Neuronal stem cell (in vitro differentiated cells): ENCODE measurements at regions not wholly inside any gene's neighbourhood (a gene's known extent, or its start where the extent isn't known, plus 50 kb on each side); places are given as distances from the start of the nearest gene placed in this dataset.

Source experiments
- DNase-seq: peaks from one replicate; pipeline ENCODE4 v3.0.0-alpha.2; 2013; ENCODE audit warnings: low spot score
- H2AFZ ChIP-seq: one replicate; pipeline ENCODE4 v1.6.1; 2013; ENCODE audit warnings: mild to moderate bottlenecking, low read length, inconsistent platforms
- H2AK5ac ChIP-seq: 2 replicates; pipeline ENCODE4 v1.6.1; 2013; ENCODE audit warnings: low read depth, mild to moderate bottlenecking, inconsistent platforms, low read length, moderate library complexity, mixed read lengths
- H2BK120ac ChIP-seq: 2 replicates; pipeline ENCODE4 v1.6.1; 2013; ENCODE audit warnings: low read depth, mild to moderate bottlenecking, inconsistent platforms, low read length, moderate library complexity, mixed read lengths
- H2BK12ac ChIP-seq: one replicate; pipeline ENCODE4 v1.6.1; 2013; ENCODE audit warnings: low read length, inconsistent platforms
- H2BK15ac ChIP-seq: 2 replicates; pipeline ENCODE4 v1.6.1; 2013; ENCODE audit warnings: mild to moderate bottlenecking, low read length, inconsistent platforms, mixed read lengths
- H2BK5ac ChIP-seq: one replicate; pipeline ENCODE4 v1.6.1; 2013; ENCODE audit warnings: inconsistent platforms, mild to moderate bottlenecking, low read length, moderate library complexity
- H3K14ac ChIP-seq: one replicate; pipeline ENCODE4 v1.6.1; 2013; ENCODE audit warnings: low read length, inconsistent platforms
- H3K18ac ChIP-seq: 2 replicates; pipeline ENCODE4 v1.6.1; 2013; ENCODE audit warnings: low read length, inconsistent platforms
- H3K23ac ChIP-seq: 2 replicates; pipeline ENCODE4 v1.6.1; 2013; ENCODE audit warnings: low read depth, mild to moderate bottlenecking, mixed read lengths, low read length, inconsistent platforms; ENCODE audit not compliant: poor library complexity
- H3K27ac ChIP-seq: replicated peaks from 3 replicates; pipeline ENCODE4 v1.5.1; 2013; ENCODE audit warnings: low read length, inconsistent platforms
- H3K27me3 ChIP-seq, 3 experiments: 2 replicates each; pipeline ENCODE4 v1.6.1; 2013; ENCODE audit warnings: low read length in 3 of 3, mild to moderate bottlenecking in 2 of 3, inconsistent platforms in 1 of 3, low read depth in 1 of 3, mixed read lengths in 1 of 3, moderate library complexity in 1 of 3; ENCODE audit not compliant: control insufficient read depth in 3 of 3, insufficient read depth in 3 of 3
- H3K36me3 ChIP-seq, 2 donors: replicated peaks in 1 of 2; 2 replicates each; pipeline ENCODE4 v1.6.1; 2013; ENCODE audit warnings: low read length in 2 of 2; ENCODE audit not compliant: control insufficient read depth in 2 of 2, insufficient read depth in 2 of 2
- H3K4ac ChIP-seq: 2 replicates; pipeline ENCODE4 v1.6.1; 2013; ENCODE audit warnings: inconsistent platforms, mild to moderate bottlenecking, low read length, moderate library complexity
- H3K4me1 ChIP-seq, 2 donors: 1 replicate in 1 of 2; 2 replicates in 1 of 2; pipeline ENCODE4 v1.6.1; 2013; ENCODE audit warnings: low read length in 2 of 2, low read depth in 1 of 2; ENCODE audit not compliant: control insufficient read depth in 2 of 2, insufficient read depth in 1 of 2
- H3K4me2 ChIP-seq: one replicate; pipeline ENCODE4 v1.6.1; 2013; ENCODE audit warnings: mild to moderate bottlenecking, low read length, inconsistent platforms; ENCODE audit not compliant: insufficient read depth, poor library complexity, severe bottlenecking
- H3K4me3 ChIP-seq, 2 donors: 2 replicates each; pipeline ENCODE4 v1.5.1; 2013; ENCODE audit warnings: low read length in 2 of 2, mild to moderate bottlenecking in 2 of 2, inconsistent platforms in 1 of 2, moderate library complexity in 1 of 2
- H3K79me1 ChIP-seq: one replicate; pipeline ENCODE4 v1.6.1; 2013; ENCODE audit warnings: low read depth, mild to moderate bottlenecking, inconsistent platforms, low read length, moderate library complexity
- H3K9ac ChIP-seq: one replicate; pipeline ENCODE4 v1.6.1; 2013; ENCODE audit warnings: mild to moderate bottlenecking, low read depth, low read length, inconsistent platforms; ENCODE audit not compliant: poor library complexity
- H3K9me3 ChIP-seq, 2 donors: replicated peaks in 1 of 2; 2 replicates each; pipeline versions ENCODE3 to v1.6.1; 2013; ENCODE audit warnings: low read length in 2 of 2, mild to moderate bottlenecking in 2 of 2, inconsistent platforms in 1 of 2, low read depth in 1 of 2, mixed read lengths in 1 of 2, moderate library complexity in 1 of 2; ENCODE audit not compliant: control insufficient read depth in 2 of 2, insufficient read depth in 1 of 2
- H4K8ac ChIP-seq: one replicate; pipeline ENCODE4 v1.6.1; 2013; ENCODE audit warnings: low read depth, mild to moderate bottlenecking, inconsistent platforms, low read length, moderate library complexity
- H4K91ac ChIP-seq: one replicate; pipeline ENCODE4 v1.6.1; 2013; ENCODE audit warnings: low read length, low read depth, mild to moderate bottlenecking, inconsistent platforms; ENCODE audit not compliant: poor library complexity
- WGBS, 2 donors: extraction: QIAGEN DNeasy Blood & Tissue Kit; methylation state at CpG; one replicate each; pipeline ENCODE4 v1.1.7; 2013; ENCODE audit warnings: missing lambda C conversion rate in 2 of 2, mixed read lengths in 1 of 2; ENCODE audit not compliant: insufficient read length in 2 of 2, insufficient replicate concordance in 1 of 2; ENCODE audit errors: extremely low coverage in 2 of 2; 5-methylcytosine and 5-hydroxymethylcytosine counted together

DNA sequence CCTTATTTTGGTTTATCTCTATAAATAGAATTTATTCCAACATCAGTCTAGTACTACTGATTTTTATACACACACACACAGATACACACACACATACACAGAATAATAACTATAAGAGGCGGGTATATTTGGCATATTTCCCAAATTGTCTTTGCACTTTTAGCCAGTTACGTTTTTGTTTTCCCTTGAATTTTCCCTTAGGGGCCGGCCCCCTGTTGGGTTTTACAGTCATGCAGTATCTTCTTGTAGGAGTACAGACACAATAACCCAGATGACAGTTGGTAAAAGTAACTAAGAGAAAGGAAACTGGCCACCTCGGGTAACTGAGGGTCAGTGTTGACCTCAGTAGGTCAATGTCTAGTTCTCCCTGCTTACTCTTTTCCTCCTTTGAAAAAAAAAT is 50.9 kb downstream of the DISP1 start:
- no CpG with 5 or more reads among the region's 4 CpGs for whole genome bisulfite sequencing, 2 donors
- no peak overlapping the region for H3K9ac ChIP-seq
- no peak overlapping the region for H2BK5ac ChIP-seq
- H3K4ac ChIP-seq, result no peak overlapping the region
- DNase-seq, result no peak
- H3K9me3 ChIP-seq, result no peaks in the 10 kb centered on the region
- no peak overlapping the region for H3K27ac ChIP-seq
- H4K91ac ChIP-seq, result no peak overlapping the region
- H3K14ac ChIP-seq, result no peak overlapping the region
- no peak overlapping the region for H3K23ac ChIP-seq
- no peak overlapping the region for H2AK5ac ChIP-seq
- no peak overlapping the region for H4K8ac ChIP-seq
- H3K27me3 ChIP-seq, result no peaks in the 10 kb centered on the region
- H2BK12ac ChIP-seq, result no peak overlapping the region
- no peak overlapping the region for H3K4me3 ChIP-seq
- H3K36me3 ChIP-seq, result no peaks in the 10 kb centered on the region
- H3K18ac ChIP-seq, result no peak overlapping the region
- H3K79me1 ChIP-seq, result no peaks in the 10 kb centered on the region
- H2AFZ ChIP-seq, result no peak overlapping the region
- no peak overlapping the region for H2BK120ac ChIP-seq
- no peak overlapping the region for H2BK15ac ChIP-seq
- peaks cover 0 to 3% of the 10 kb centered on the region in 2 donors for H3K4me1 ChIP-seq
- H3K4me2 ChIP-seq, result no peak overlapping the region

DNA sequence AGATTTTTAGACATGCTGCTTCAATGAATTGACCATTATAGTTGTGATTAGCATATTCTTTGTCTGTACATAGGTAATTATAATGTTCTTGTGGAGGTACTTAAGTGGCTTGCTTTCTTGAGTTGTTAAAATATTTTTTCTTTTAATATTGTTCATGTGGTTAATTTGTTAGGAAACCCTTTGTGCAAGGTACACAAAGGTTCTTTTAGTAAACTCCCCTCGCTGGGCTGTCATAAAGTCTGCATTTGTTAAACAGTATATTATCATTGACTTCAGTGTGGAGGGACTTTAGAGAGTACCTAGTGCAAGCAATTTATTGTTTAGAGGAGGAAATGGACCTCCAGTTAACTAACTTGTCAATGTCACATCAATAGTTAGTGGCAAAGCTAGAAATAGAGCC is 52.5 kb downstream of the DISP1 start:
- H3K9ac ChIP-seq, result no peak overlapping the region
- no CpG with 5 or more reads among the region's 1 CpG for WGBS, 2 donors
- no peaks in the 10 kb centered on the region for H3K27me3 ChIP-seq
- H3K4me3 ChIP-seq, result no peak overlapping the region
- H2BK5ac ChIP-seq, result no peak overlapping the region
- H2AK5ac ChIP-seq, result no peak overlapping the region
- DNase-seq, result no peak
- H2BK120ac ChIP-seq, result no peak overlapping the region
- no peak overlapping the region for H3K23ac ChIP-seq
- peaks cover 0 to 3% of the 10 kb centered on the region in 2 donors for H3K4me1 ChIP-seq
- H2AFZ ChIP-seq, result no peak overlapping the region
- H3K4ac ChIP-seq, result no peak overlapping the region
- no peak overlapping the region for H3K27ac ChIP-seq
- H2BK12ac ChIP-seq, result no peak overlapping the region
- H3K79me1 ChIP-seq, result no peaks in the 10 kb centered on the region
- H4K8ac ChIP-seq, result no peak overlapping the region
- H4K91ac ChIP-seq, result no peak overlapping the region
- H3K14ac ChIP-seq, result no peak overlapping the region
- H3K9me3 ChIP-seq, result no peaks in the 10 kb centered on the region
- H2BK15ac ChIP-seq, result no peak overlapping the region
- H3K18ac ChIP-seq, result no peak overlapping the region
- H3K36me3 ChIP-seq, result no peaks in the 10 kb centered on the region
- H3K4me2 ChIP-seq, result no peak overlapping the region

DNA sequence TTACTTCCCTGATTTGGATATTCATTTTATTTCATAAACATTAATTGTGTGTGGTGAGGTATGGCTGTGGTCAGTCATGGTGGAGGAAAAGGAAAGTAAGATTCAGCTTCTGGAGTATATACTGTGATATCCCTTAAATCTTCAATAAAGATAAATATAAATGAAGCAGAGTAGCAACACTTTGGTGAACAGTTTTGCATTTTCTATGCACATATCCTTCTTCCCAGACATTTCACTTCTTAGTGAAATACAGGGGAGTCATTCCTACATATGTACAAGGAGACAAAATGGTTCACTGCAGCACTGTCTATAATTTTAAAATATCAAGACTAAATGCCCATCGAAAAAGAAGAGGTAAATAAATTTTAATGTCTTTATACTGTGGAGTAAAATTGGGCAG is 61.3 kb downstream of the DISP1 start:
- no peak overlapping the region for H3K4ac ChIP-seq
- H3K79me1 ChIP-seq, result no peaks in the 10 kb centered on the region

DNA sequence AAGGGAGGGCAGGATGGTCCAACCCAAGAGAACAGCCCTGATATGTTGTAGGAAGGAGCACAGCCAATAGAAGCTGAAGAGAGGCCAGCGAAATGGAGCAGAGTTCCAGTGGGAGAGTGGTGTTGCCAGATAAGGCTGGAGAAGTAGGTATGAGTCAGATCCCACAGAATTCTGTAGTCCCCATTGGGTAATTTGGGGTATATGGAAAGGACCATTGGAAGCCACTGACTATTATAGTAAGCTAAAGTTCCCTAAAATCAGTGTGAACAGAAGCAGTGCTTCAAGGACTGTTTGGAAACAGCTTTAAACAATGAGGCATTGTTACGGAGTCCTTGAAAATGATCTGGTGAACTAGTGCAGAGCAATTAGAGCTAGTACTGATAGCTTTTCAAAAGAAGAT is 63.0 kb downstream of the DISP1 start:
- H4K8ac ChIP-seq, result no peak overlapping the region
- no peak overlapping the region for H2BK15ac ChIP-seq
- no peaks in the 10 kb centered on the region for H3K9me3 ChIP-seq
- H2BK120ac ChIP-seq, result no peak overlapping the region
- WGBS, 2 donors, result no CpG with 5 or more reads among the region's 2 CpGs
- H2BK5ac ChIP-seq, result no peak overlapping the region
- H3K4me2 ChIP-seq, result no peak overlapping the region
- no peak overlapping the region for H3K14ac ChIP-seq
- no peak for DNase-seq
- H3K18ac ChIP-seq, result no peak overlapping the region
- no peak overlapping the region for H2AK5ac ChIP-seq
- no peak overlapping the region for H3K4me3 ChIP-seq
- H4K91ac ChIP-seq, result no peak overlapping the region
- H3K36me3 ChIP-seq, result no peaks in the 10 kb centered on the region
- no peaks in the 10 kb centered on the region for H3K27me3 ChIP-seq
- no peak overlapping the region for H3K9ac ChIP-seq
- H2AFZ ChIP-seq, result no peak overlapping the region
- H3K27ac ChIP-seq, result no peak overlapping the region
- H3K4ac ChIP-seq, result no peak overlapping the region
- no peak overlapping the region for H3K23ac ChIP-seq
- H2BK12ac ChIP-seq, result no peak overlapping the region
- peaks cover 0 to 3% of the 10 kb centered on the region in 2 donors for H3K4me1 ChIP-seq
- no peaks in the 10 kb centered on the region for H3K79me1 ChIP-seq

More for the DNA sequence above, 61.3 kb downstream of the DISP1 start:
- Histone ChIP-seq H3K9ac (no peak overlapping the region), H2BK12ac (no peak overlapping the region), H4K91ac (no peak overlapping the region), H3K4me2 (no peak overlapping the region), H3K18ac (no peak overlapping the region), H3K27me3 (no peaks in the 10 kb centered on the region), H3K4me3 (no peak overlapping the region), H3K14ac (no peak overlapping the region), H2BK15ac (no peak overlapping the region), H4K8ac (no peak overlapping the region), H2AFZ (no peak overlapping the region), H2AK5ac (no peak overlapping the region), H2BK5ac (no peak overlapping the region), H3K23ac (no peak overlapping the region), H3K4me1 (peaks cover 0 to 3% of the 10 kb centered on the region in 2 donors), H3K27ac (no peak overlapping the region), H2BK120ac (no peak overlapping the region), H3K9me3 (no peaks in the 10 kb centered on the region), H3K36me3 (no peaks in the 10 kb centered on the region)
- WGBS, 2 donors, result no CpG with 5 or more reads among the region's 1 CpG
- no peak for DNase-seq
